IMR-90 (cell line): ENCODE measurements at regions not wholly inside any gene's neighbourhood (a gene's known extent, or its start where the extent isn't known, plus 50 kb on each side); places are given as distances from the start of the nearest gene placed in this dataset.

Experiments used
- ATAC-seq: fragments of 200-7000 bp; cut with Tn5 transposase; 2 replicates; pipeline ENCODE4 v1.9.1; 2020; ENCODE audit warnings: low read depth, mild to moderate bottlenecking, moderate library complexity
- BruUV-seq: library from RNA; stranded (reverse); fragments of 400-500 nt; replicated peaks from 2 replicates; lab custom pipeline; 2021; lab: Mats Ljungman, UMichigan
- CTCF ChIA-PET: fragments of 300-600 bp; formaldehyde crosslinking; extraction: SDS; loops from one replicate; lab custom pipeline; 2021; ENCODE audit warnings: antibody characterized with exemption; lab: Yijun Ruan, JAX
- POLR2A ChIA-PET: fragments of 300-600 bp; sonication (Branson Sonifier 250); formaldehyde crosslinking; loops from one replicate; lab custom pipeline; 2022; ENCODE audit warnings: antibody characterized with exemption; ENCODE audit not compliant: unreplicated experiment; lab: Charles Lee
- DNase-seq: peaks from one replicate; pipeline ENCODE4 v3.0.0; 2013
- H2AFZ ChIP-seq: replicated peaks from 2 replicates; pipeline ENCODE3; 2013; ENCODE audit warnings: low read length, mild to moderate bottlenecking; ENCODE audit not compliant: poor library complexity
- H2AK5ac ChIP-seq: 2 replicates; pipeline ENCODE4 v1.6.1; 2013; ENCODE audit warnings: low read depth, low read length, inconsistent platforms
- H2AK9ac ChIP-seq: replicated peaks from 2 replicates; pipeline ENCODE3; 2013; ENCODE audit warnings: mild to moderate bottlenecking, low read depth, low read length, moderate library complexity; ENCODE audit not compliant: poor library complexity
- H2BK120ac ChIP-seq: 2 replicates; pipeline ENCODE4 v1.6.1; 2013; ENCODE audit warnings: low read depth, low read length, inconsistent platforms
- H2BK15ac ChIP-seq: 3 replicates; pipeline ENCODE4 v1.6.1; 2013; ENCODE audit warnings: low read depth, low read length, inconsistent platforms
- H2BK20ac ChIP-seq: 2 replicates; pipeline ENCODE4 v1.6.1; 2013; ENCODE audit warnings: low read depth, mild to moderate bottlenecking, inconsistent platforms, low read length, moderate library complexity
- H2BK5ac ChIP-seq: 2 replicates; pipeline ENCODE4 v1.6.1; 2013; ENCODE audit warnings: mild to moderate bottlenecking, low read depth, low read length, inconsistent platforms; ENCODE audit not compliant: poor library complexity, severe bottlenecking
- H3K14ac ChIP-seq: replicated peaks from 2 replicates; pipeline ENCODE4 v1.6.1; 2013; ENCODE audit warnings: low read depth, low read length, inconsistent platforms
- H3K18ac ChIP-seq: 2 replicates; pipeline ENCODE4 v1.6.1; 2013; ENCODE audit warnings: low read depth, low read length, control low read depth
- H3K23ac ChIP-seq: 2 replicates; pipeline ENCODE4 v1.6.1; 2013; ENCODE audit warnings: low read depth, low read length, inconsistent platforms
- H3K27ac ChIP-seq: 2 replicates; pipeline ENCODE4 v1.5.1; 2013; ENCODE audit warnings: mild to moderate bottlenecking, control low read depth, low read length; ENCODE audit not compliant: insufficient read depth
- H3K27me3 ChIP-seq: 2 replicates; pipeline ENCODE4 v1.6.1; 2013; ENCODE audit warnings: low read length; ENCODE audit not compliant: control insufficient read depth, insufficient read depth
- H3K36me3 ChIP-seq: 2 replicates; pipeline ENCODE4 v1.6.1; 2013; ENCODE audit warnings: low read length, mixed read lengths; ENCODE audit not compliant: control insufficient read depth, insufficient read depth
- H3K4ac ChIP-seq: 2 replicates; pipeline ENCODE4 v1.6.1; 2013; ENCODE audit warnings: low read depth, low read length, inconsistent platforms
- H3K4me1 ChIP-seq: 2 replicates; pipeline ENCODE4 v1.6.1; 2013; ENCODE audit warnings: low read length, mixed read lengths; ENCODE audit not compliant: control insufficient read depth, insufficient read depth
- H3K4me2 ChIP-seq: 2 replicates; pipeline ENCODE4 v1.6.1; 2013; ENCODE audit warnings: low read depth, mild to moderate bottlenecking, control low read depth, low read length, moderate library complexity
- H3K4me3 ChIP-seq: 2 replicates; pipeline ENCODE4 v1.5.1; 2013; ENCODE audit warnings: low read depth, mild to moderate bottlenecking, control low read depth, low read length, moderate library complexity; ENCODE audit not compliant: insufficient read depth
- H3K56ac ChIP-seq: 2 replicates; pipeline ENCODE4 v1.6.1; 2013; ENCODE audit warnings: low read length, inconsistent platforms; ENCODE audit not compliant: insufficient read depth; ENCODE audit errors: extremely low read depth
- H3K79me1 ChIP-seq, 2 experiments: 2 replicates each; pipeline ENCODE4 v1.6.1; 2013; ENCODE audit warnings: low read length in 2 of 2, inconsistent platforms in 1 of 2, low read depth in 1 of 2
- H3K9ac ChIP-seq: 2 replicates; pipeline ENCODE4 v1.6.1; 2013; ENCODE audit warnings: low read depth, low read length, control low read depth
- H3K9me1 ChIP-seq: 2 replicates; pipeline ENCODE4 v1.6.1; 2013; ENCODE audit warnings: low read length, inconsistent platforms; ENCODE audit not compliant: insufficient read depth
- H3K9me3 ChIP-seq: 2 replicates; pipeline ENCODE4 v1.6.1; 2013; ENCODE audit warnings: low read length; ENCODE audit not compliant: control insufficient read depth, insufficient read depth
- H4K20me1 ChIP-seq: 2 replicates; pipeline ENCODE4 v1.6.1; 2013; ENCODE audit warnings: low read length, inconsistent platforms; ENCODE audit not compliant: insufficient read depth
- H4K5ac ChIP-seq: 2 replicates; pipeline ENCODE4 v1.6.1; 2013; ENCODE audit warnings: mild to moderate bottlenecking, low read depth, low read length, control low read depth
- H4K8ac ChIP-seq, 2 experiments: 2 replicates each; pipeline ENCODE4 v1.6.1; 2013; ENCODE audit warnings: low read depth in 2 of 2, low read length in 2 of 2, control low read depth in 1 of 2, inconsistent platforms in 1 of 2
- H4K91ac ChIP-seq: 2 replicates; pipeline ENCODE4 v1.6.1; 2013; ENCODE audit warnings: low read depth, low read length, inconsistent platforms; ENCODE audit not compliant: insufficient read depth
- BHLHE40 ChIP-seq: fragments of 150-350 bp; IDR thresholded peaks from 2 replicates; pipeline ENCODE4 v1.6.1; 2016; ENCODE audit warnings: mild to moderate bottlenecking, low read depth, low read length
- CEBPB ChIP-seq: IDR thresholded peaks from 2 replicates; pipeline ENCODE4 v1.6.1; 2012; ENCODE audit warnings: low read depth, low read length, improper control_type of control experiment
- CHD1 ChIP-seq: IDR thresholded peaks from 2 replicates; pipeline ENCODE4 v1.6.1; 2012; ENCODE audit warnings: low read depth, low read length, improper control_type of control experiment
- MAFK ChIP-seq: IDR thresholded peaks from 2 replicates; pipeline ENCODE4 v1.6.1; 2012; ENCODE audit warnings: low read depth, low read length, improper control_type of control experiment
- MXI1 ChIP-seq: IDR thresholded peaks from 2 replicates; pipeline ENCODE4 v1.6.1; 2012; ENCODE audit warnings: low read depth, mild to moderate bottlenecking, low read length, moderate library complexity, borderline replicate concordance
- NFE2L2 ChIP-seq: fragments of 150-350 bp; IDR thresholded peaks from 2 replicates; pipeline ENCODE4 v1.6.1; 2016; ENCODE audit warnings: low read depth, mild to moderate bottlenecking, low read length
- USF2 ChIP-seq: fragments of 150-350 bp; IDR thresholded peaks from 2 replicates; pipeline ENCODE4 v1.6.1; 2017; ENCODE audit warnings: mild to moderate bottlenecking, antibody characterized with exemption, low read length, low read depth
- WGBS, 2 experiments: methylation state at CpG; one replicate each; pipeline versions ENCODE4 v1.1.5 to v1.1.7; 2013; ENCODE audit warnings: missing lambda C conversion rate in 2 of 2; ENCODE audit not compliant: insufficient read length in 1 of 2; ENCODE audit errors: extremely low coverage in 2 of 2; 5-methylcytosine and 5-hydroxymethylcytosine counted together
- dilution Hi-C: fragments of 300-500 bp; cut with HindIII; formaldehyde crosslinking; loops from one replicate; pipeline ENCODE4 v1.14.3; 2018; ENCODE audit warnings: low sequenced_read_pairs; ENCODE audit not compliant: unreplicated experiment
- in situ Hi-C: fragments of 300-500 bp; cut with MboI; formaldehyde crosslinking; loops from 3 replicates; pipeline ENCODE4 v1.14.3; 2019; ENCODE audit warnings: low sequenced_read_pairs, inconsistent platforms, mixed read lengths
- intact Hi-C: fragments of 100-400 bp; cut with micrococcal nuclease; formaldehyde crosslinking; loops from 2 replicates; pipeline ENCODE4 v1.10.0; 2022
- TF ChIP-seq, protein P1 (sequence below): fragments of 150-350 bp; IDR thresholded peaks from 2 replicates; pipeline ENCODE4 v1.6.1; 2016; ENCODE audit warnings: low read depth, mild to moderate bottlenecking, low read length, moderate library complexity, borderline replicate concordance
- TF ChIP-seq, protein P2 (sequence below): conservative IDR thresholded peaks from 2 replicates; pipeline ENCODE4 v1.5.1; 2012; ENCODE audit warnings: mild to moderate bottlenecking, low read depth, low read length, improper control_type of control experiment

GRCh38 chr3:80445641-80446040, 677.8 kb upstream of the ROBO1 start:
- Histone ChIP-seq H3K27me3 (no peaks in the 10 kb centered on the region), H3K9me3 (no peaks in the 10 kb centered on the region), H3K9me1 (no peaks in the 10 kb centered on the region), H2BK120ac (no peak overlapping the region), H2BK20ac (no peak overlapping the region), H3K79me1 (no peaks in the 10 kb centered on the region), H2BK15ac (no peak overlapping the region), H3K4me3 (no peak overlapping the region), H3K4me1 (no peaks in the 10 kb centered on the region), H3K36me3 (no peaks in the 10 kb centered on the region), H2AK5ac (no peak overlapping the region), H2BK5ac (no peak overlapping the region), H2AK9ac (no peak overlapping the region), H3K9ac (no peak overlapping the region), H3K4me2 (no peak overlapping the region), H3K14ac (no peak overlapping the region), H4K8ac (no peak overlapping the region), H4K5ac (no peak overlapping the region), H3K18ac (no peak overlapping the region), H2AFZ (no peak overlapping the region), H3K56ac (no peak overlapping the region), H3K4ac (no peak overlapping the region), H4K91ac (no peak overlapping the region), H3K27ac (no peak overlapping the region), H4K20me1 (no peaks in the 10 kb centered on the region), H3K23ac (no peak overlapping the region)
- POLR2A ChIA-PET = no interaction called here
- dilution Hi-C loops (no loop called here), intact Hi-C loops (no loop called here), in situ Hi-C loops (no loop called here)
- WGBS, 2 experiments = no CpG with 5 or more reads among the region's 5 CpGs
- DNase-seq (no peak), ATAC-seq (no peak)
- no TSS peak for BruUV-seq
- TF ChIP-seq MAFK = no peak
- no peak for TF ChIP-seq MXI1
- TF ChIP-seq NFE2L2 = no peak
- no peak for TF ChIP-seq BHLHE40
- TF ChIP-seq, protein P1, sequence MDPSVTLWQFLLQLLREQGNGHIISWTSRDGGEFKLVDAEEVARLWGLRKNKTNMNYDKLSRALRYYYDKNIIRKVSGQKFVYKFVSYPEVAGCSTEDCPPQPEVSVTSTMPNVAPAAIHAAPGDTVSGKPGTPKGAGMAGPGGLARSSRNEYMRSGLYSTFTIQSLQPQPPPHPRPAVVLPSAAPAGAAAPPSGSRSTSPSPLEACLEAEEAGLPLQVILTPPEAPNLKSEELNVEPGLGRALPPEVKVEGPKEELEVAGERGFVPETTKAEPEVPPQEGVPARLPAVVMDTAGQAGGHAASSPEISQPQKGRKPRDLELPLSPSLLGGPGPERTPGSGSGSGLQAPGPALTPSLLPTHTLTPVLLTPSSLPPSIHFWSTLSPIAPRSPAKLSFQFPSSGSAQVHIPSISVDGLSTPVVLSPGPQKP = no peak
- no peak for TF ChIP-seq USF2
- no peak for TF ChIP-seq CHD1
- no peak for TF ChIP-seq CEBPB
- TF ChIP-seq, protein P2, sequence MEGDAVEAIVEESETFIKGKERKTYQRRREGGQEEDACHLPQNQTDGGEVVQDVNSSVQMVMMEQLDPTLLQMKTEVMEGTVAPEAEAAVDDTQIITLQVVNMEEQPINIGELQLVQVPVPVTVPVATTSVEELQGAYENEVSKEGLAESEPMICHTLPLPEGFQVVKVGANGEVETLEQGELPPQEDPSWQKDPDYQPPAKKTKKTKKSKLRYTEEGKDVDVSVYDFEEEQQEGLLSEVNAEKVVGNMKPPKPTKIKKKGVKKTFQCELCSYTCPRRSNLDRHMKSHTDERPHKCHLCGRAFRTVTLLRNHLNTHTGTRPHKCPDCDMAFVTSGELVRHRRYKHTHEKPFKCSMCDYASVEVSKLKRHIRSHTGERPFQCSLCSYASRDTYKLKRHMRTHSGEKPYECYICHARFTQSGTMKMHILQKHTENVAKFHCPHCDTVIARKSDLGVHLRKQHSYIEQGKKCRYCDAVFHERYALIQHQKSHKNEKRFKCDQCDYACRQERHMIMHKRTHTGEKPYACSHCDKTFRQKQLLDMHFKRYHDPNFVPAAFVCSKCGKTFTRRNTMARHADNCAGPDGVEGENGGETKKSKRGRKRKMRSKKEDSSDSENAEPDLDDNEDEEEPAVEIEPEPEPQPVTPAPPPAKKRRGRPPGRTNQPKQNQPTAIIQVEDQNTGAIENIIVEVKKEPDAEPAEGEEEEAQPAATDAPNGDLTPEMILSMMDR = no peak
- CTCF ChIA-PET = no interaction called here
